H9 (cell line): ENCODE measurements at regions not wholly inside any gene's neighbourhood (a gene's known extent, or its start where the extent isn't known, plus 50 kb on each side); places are given as distances from the start of the nearest gene placed in this dataset.

Experiments used
- DNase-seq: peaks from one replicate; pipeline ENCODE4 v3.0.0-alpha.2; 2017
- H2AFZ ChIP-seq: one replicate; pipeline ENCODE4 v1.6.1; 2013; ENCODE audit warnings: mild to moderate bottlenecking, low read length, control low read depth, moderate library complexity
- H2AK5ac ChIP-seq: 2 replicates; pipeline ENCODE4 v1.6.1; 2013; ENCODE audit warnings: low read length, control low read depth, mixed read lengths; ENCODE audit not compliant: insufficient read length
- H2BK120ac ChIP-seq: one replicate; pipeline ENCODE4 v1.6.1; 2013; ENCODE audit warnings: low read depth, mild to moderate bottlenecking, low read length, control low read depth, inconsistent platforms; ENCODE audit not compliant: poor library complexity, severe bottlenecking
- H2BK12ac ChIP-seq: 2 replicates; pipeline ENCODE4 v1.6.1; 2013; ENCODE audit warnings: low read length, control low read depth, mixed read lengths, low read depth; ENCODE audit not compliant: insufficient read length
- H2BK15ac ChIP-seq: 2 replicates; pipeline ENCODE4 v1.6.1; 2013; ENCODE audit warnings: low read depth, low read length, control low read depth
- H2BK20ac ChIP-seq: one replicate; pipeline ENCODE4 v1.6.1; 2013; ENCODE audit warnings: low read depth, mild to moderate bottlenecking, low read length, control low read depth, inconsistent platforms; ENCODE audit not compliant: poor library complexity, severe bottlenecking
- H2BK5ac ChIP-seq: 2 replicates; pipeline ENCODE4 v1.6.1; 2013; ENCODE audit warnings: low read length, control low read depth, mixed read lengths; ENCODE audit not compliant: insufficient read length
- H3K14ac ChIP-seq: 2 replicates; pipeline ENCODE4 v1.6.1; 2013; ENCODE audit warnings: low read length, control low read depth; ENCODE audit not compliant: insufficient read depth
- H3K18ac ChIP-seq: 2 replicates; pipeline ENCODE4 v1.6.1; 2013; ENCODE audit warnings: low read depth, mild to moderate bottlenecking, mixed read lengths, low read length, control low read depth; ENCODE audit not compliant: insufficient read length
- H3K23ac ChIP-seq: 2 replicates; pipeline ENCODE4 v1.6.1; 2013; ENCODE audit warnings: low read length, control low read depth, mixed read lengths, low read depth; ENCODE audit not compliant: insufficient read length
- H3K23me2 ChIP-seq: 2 replicates; pipeline ENCODE4 v1.6.1; 2013; ENCODE audit warnings: low read depth, mild to moderate bottlenecking, mixed read lengths, low read length, control low read depth; ENCODE audit not compliant: insufficient read length, poor library complexity, severe bottlenecking
- H3K27ac ChIP-seq: 2 replicates; pipeline ENCODE4 v1.5.1; 2013; ENCODE audit warnings: low read length, control low read depth, mixed read lengths, low read depth; ENCODE audit not compliant: insufficient read length
- H3K27me3 ChIP-seq: 2 replicates; pipeline ENCODE4 v1.6.1; 2013; ENCODE audit warnings: low read length, control low read depth, inconsistent platforms; ENCODE audit not compliant: insufficient read depth
- H3K4ac ChIP-seq: 2 replicates; pipeline ENCODE4 v1.6.1; 2013; ENCODE audit warnings: low read depth, mild to moderate bottlenecking, control low read depth, inconsistent platforms, low read length, moderate library complexity
- H3K4me1 ChIP-seq: 2 replicates; pipeline ENCODE4 v1.6.1; 2013; ENCODE audit warnings: low read length, control low read depth, inconsistent platforms; ENCODE audit not compliant: insufficient read depth
- H3K4me2 ChIP-seq: 2 replicates; pipeline ENCODE4 v1.6.1; 2013; ENCODE audit warnings: low read length, control low read depth, mixed read lengths; ENCODE audit not compliant: insufficient read length, insufficient read depth
- H3K56ac ChIP-seq: 2 replicates; pipeline ENCODE4 v1.6.1; 2013; ENCODE audit warnings: low read depth, mild to moderate bottlenecking, mixed read lengths, low read length, control low read depth; ENCODE audit not compliant: insufficient read length
- H3K79me1 ChIP-seq: 2 replicates; pipeline ENCODE4 v1.6.1; 2013; ENCODE audit warnings: low read depth, mild to moderate bottlenecking, moderate library complexity, low read length, control low read depth, inconsistent platforms; ENCODE audit not compliant: insufficient read depth, poor library complexity, severe bottlenecking
- H3K79me2 ChIP-seq: 2 replicates; pipeline ENCODE4 v1.6.1; 2013; ENCODE audit warnings: low read length, control low read depth, inconsistent platforms; ENCODE audit not compliant: insufficient read depth
- H3K9ac ChIP-seq: 2 replicates; pipeline ENCODE4 v1.6.1; 2013; ENCODE audit warnings: low read length, control low read depth, mixed read lengths; ENCODE audit not compliant: insufficient read length; ENCODE audit errors: extremely low read depth
- H3K9me3 ChIP-seq: one replicate; pipeline ENCODE4 v1.6.1; 2013; ENCODE audit warnings: low read depth, low read length, inconsistent platforms; ENCODE audit not compliant: control insufficient read depth
- H3T11ph ChIP-seq: one replicate; pipeline ENCODE4 v1.6.1; 2013; ENCODE audit warnings: mild to moderate bottlenecking, low read length, control low read depth, inconsistent platforms
- H4K20me1 ChIP-seq: one replicate; pipeline ENCODE4 v1.6.1; 2013; ENCODE audit not compliant: control insufficient read depth, insufficient read length, insufficient read depth
- H4K5ac ChIP-seq: 2 replicates; pipeline ENCODE4 v1.6.1; 2013; ENCODE audit warnings: low read depth, mild to moderate bottlenecking, mixed read lengths, low read length, control low read depth; ENCODE audit not compliant: insufficient read length
- H4K8ac ChIP-seq: replicated peaks from 2 replicates; pipeline ENCODE4 v1.6.1; 2013; ENCODE audit warnings: low read length, control low read depth, mixed read lengths, low read depth; ENCODE audit not compliant: insufficient read length
- H4K91ac ChIP-seq: 2 replicates; pipeline ENCODE4 v1.6.1; 2013; ENCODE audit warnings: low read depth, mild to moderate bottlenecking, moderate library complexity, mixed read lengths, low read length, control low read depth; ENCODE audit not compliant: insufficient read length
- H3K27ac Mint-ChIP-seq, 3 experiments: 2 replicates in 2 of 3; 3 replicates in 1 of 3; pipeline ENCODE4 v1.8.0; 2020 to 2021; ENCODE audit warnings: mixed read lengths in 3 of 3, mild to moderate bottlenecking in 1 of 3, moderate library complexity in 1 of 3
- H3K27me3 Mint-ChIP-seq: 2 replicates; pipeline ENCODE4 v1.8.0; 2021; ENCODE audit warnings: low read depth, mild to moderate bottlenecking, moderate library complexity, mixed read lengths
- H3K36me3 Mint-ChIP-seq, 3 experiments: 2 replicates in 2 of 3; 3 replicates in 1 of 3; pipeline ENCODE4 v1.8.0; 2020 to 2021; ENCODE audit warnings: low read depth in 3 of 3, mixed read lengths in 3 of 3; ENCODE audit not compliant: insufficient read depth in 1 of 3
- H3K4me1 Mint-ChIP-seq, 2 experiments: 2 replicates each; pipeline ENCODE4 v1.8.0; 2020; ENCODE audit warnings: mixed read lengths in 2 of 2
- H3K4me3 Mint-ChIP-seq, 2 experiments: 2 replicates in 1 of 2; 3 replicates in 1 of 2; pipeline ENCODE4 v1.8.0; 2020 to 2021; ENCODE audit warnings: mild to moderate bottlenecking in 2 of 2, mixed read lengths in 2 of 2, moderate library complexity in 1 of 2
- H3K9me3 Mint-ChIP-seq, 2 experiments: 2 replicates in 1 of 2; 3 replicates in 1 of 2; pipeline ENCODE4 v1.8.0; 2020; ENCODE audit warnings: mild to moderate bottlenecking in 2 of 2, mixed read lengths in 2 of 2, moderate library complexity in 1 of 2
- CTCF ChIP-seq: fragments of 200-600 bp; sonication (generic); conservative IDR thresholded peaks from 3 replicates; pipeline ENCODE4 v1.8.0; 2021; ENCODE audit warnings: antibody characterized with exemption, mild to moderate bottlenecking
- WGBS: extraction: QIAGEN DNeasy Blood & Tissue Kit; methylation state at CpG from one replicate; pipeline ENCODE4 v1.1.7; 2013; ENCODE audit warnings: missing lambda C conversion rate, low lambda C conversion rate, mixed read lengths; ENCODE audit not compliant: insufficient read length; ENCODE audit errors: extremely low coverage; 5-methylcytosine and 5-hydroxymethylcytosine counted together

GRCh38 chr1:8092657-8093056 is 66.5 kb upstream of the ERRFI1 start:
- TF ChIP-seq CTCF, result no peak
- Histone ChIP-seq H3K79me1 (no peaks in the 10 kb centered on the region), H3K23ac (no peak overlapping the region), H2BK5ac (no peak overlapping the region), H3K9me3 (no peaks in the 10 kb centered on the region), H3K27me3 (no peaks in the 10 kb centered on the region), H3K23me2 (no peaks in the 10 kb centered on the region), H4K20me1 (no peaks in the 10 kb centered on the region), H3K14ac (no peak overlapping the region), H2BK12ac (no peak overlapping the region), H3T11ph (no peak overlapping the region), H3K4me1 (no peaks in the 10 kb centered on the region), H3K18ac (no peak overlapping the region), H3K27ac (no peak overlapping the region), H4K91ac (no peak overlapping the region), H4K5ac (no peak overlapping the region), H2AK5ac (no peak overlapping the region), H2BK120ac (no peak overlapping the region), H3K79me2 (no peaks in the 10 kb centered on the region), H3K4me2 (no peak overlapping the region), H2AFZ (no peak overlapping the region), H3K56ac (no peak overlapping the region), H2BK15ac (no peak overlapping the region), H4K8ac (no peak overlapping the region), H3K4ac (no peak overlapping the region), H3K9ac (no peak overlapping the region), H2BK20ac (no peak overlapping the region)
- H3K36me3 Mint-ChIP-seq, result no peaks in the 10 kb centered on the region
- H3K9me3 Mint-ChIP-seq, result no peaks in the 10 kb centered on the region
- H3K4me1 Mint-ChIP-seq, result no peaks in the 10 kb centered on the region
- no peak overlapping the region for H3K4me3 Mint-ChIP-seq
- no peaks in the 10 kb centered on the region for H3K27me3 Mint-ChIP-seq
- DNase-seq, result no peak
- no CpG with 5 or more reads among the region's 9 CpGs for WGBS
- no peak overlapping the region for H3K27ac Mint-ChIP-seq
